HUES48 (cell line): ENCODE measurements at regions not wholly inside any gene's neighbourhood (a gene's known extent, or its start where the extent isn't known, plus 50 kb on each side); places are given as distances from the start of the nearest gene placed in this dataset.

Source experiments
- H3K27ac ChIP-seq: one replicate; pipeline ENCODE4 v1.7.0; 2013; ENCODE audit warnings: low read depth, low read length, inconsistent platforms
- H3K27me3 ChIP-seq: 2 replicates; pipeline ENCODE4 v1.6.1; 2013; ENCODE audit warnings: mild to moderate bottlenecking, low read length; ENCODE audit not compliant: control insufficient read depth, insufficient read depth
- H3K36me3 ChIP-seq: 2 replicates; pipeline ENCODE4 v1.6.1; 2013; ENCODE audit warnings: low read length; ENCODE audit not compliant: control insufficient read depth, insufficient read depth
- H3K4me1 ChIP-seq: 2 replicates; pipeline ENCODE4 v1.6.1; 2013; ENCODE audit warnings: mild to moderate bottlenecking, low read length; ENCODE audit not compliant: control insufficient read depth, insufficient read depth
- H3K4me3 ChIP-seq: 2 replicates; pipeline ENCODE4 v1.5.1; 2013; ENCODE audit warnings: mild to moderate bottlenecking, low read depth, low read length
- H3K9ac ChIP-seq: 2 replicates; pipeline ENCODE4 v1.6.1; 2013; ENCODE audit warnings: mild to moderate bottlenecking, low read depth, low read length, moderate library complexity
- H3K9me3 ChIP-seq: 2 replicates; pipeline ENCODE4 v1.6.1; 2013; ENCODE audit warnings: low read length; ENCODE audit not compliant: control insufficient read depth, insufficient read depth

GRCh38 chr11:129248618-129249017 is 56.5 kb upstream of the ARHGAP32 start:
- Histone ChIP-seq H3K4me3 (no peak overlapping the region), H3K27ac (no peak overlapping the region)

GRCh38 chr11:129247135-129247534 is 55.0 kb upstream of the ARHGAP32 start:
- H3K4me3 ChIP-seq, result no peak overlapping the region
- H3K27ac ChIP-seq, result no peak overlapping the region
- no peaks in the 10 kb centered on the region for H3K36me3 ChIP-seq
- H3K9ac ChIP-seq, result no peak overlapping the region
- no peaks in the 10 kb centered on the region for H3K9me3 ChIP-seq
- no peaks in the 10 kb centered on the region for H3K27me3 ChIP-seq
- peaks cover 46% of the 10 kb centered on the region for H3K4me1 ChIP-seq

More at GRCh38 chr11:129248618-129249017, 56.5 kb upstream of the ARHGAP32 start:
- Histone ChIP-seq H3K9ac (no peak overlapping the region), H3K27me3 (no peaks in the 10 kb centered on the region), H3K36me3 (no peaks in the 10 kb centered on the region), H3K9me3 (no peaks in the 10 kb centered on the region), H3K4me1 (peaks cover 61% of the 10 kb centered on the region)

- no peaks in the 10 kb centered on the region for H3K9me3 ChIP-seq
- H3K9ac ChIP-seq, result no peak overlapping the region
- H3K27ac ChIP-seq, result no peak overlapping the region
- H3K36me3 ChIP-seq, result no peaks in the 10 kb centered on the region
- peaks cover 5% of the 10 kb centered on the region; the same call in 1 of the 2 replicates for H3K4me1 ChIP-seq
- H3K27me3 ChIP-seq, result no peaks in the 10 kb centered on the region
- no peak overlapping the region for H3K4me3 ChIP-seq
Observed at GRCh38 chr11:129242855-129243254, 50.7 kb upstream of the ARHGAP32 start.
